ENCODE measurements at regions not wholly inside any gene's neighbourhood (a gene's known extent, or its start where the extent isn't known, plus 50 kb on each side); places are given as distances from the start of the nearest gene placed in this dataset.

GRCh38 chr12:75974323-75975187 lies 57.0 kb downstream of the PHLDA1 start:
- DNase-seq = no peak

GRCh38 chr12:75971253-75971652 lies 60.3 kb downstream of the PHLDA1 start:
- no peak for DNase-seq

- DNase-seq = no peak
Observed at GRCh38 chr12:75970310-75970709, 61.3 kb downstream of the PHLDA1 start.

- no peak for DNase-seq
Observed at GRCh38 chr12:75969768-75970167, 61.8 kb downstream of the PHLDA1 start.

GRCh38 chr12:75965661-75966060 lies 65.9 kb downstream of the PHLDA1 start:
- DNase-seq = no peak

- DNase-seq = no peak
Observed at GRCh38 chr12:75964150-75964549, 67.4 kb downstream of the PHLDA1 start.

- DNase-seq = no peak
Observed at GRCh38 chr12:75961878-75962277, 69.7 kb downstream of the PHLDA1 start.

GRCh38 chr12:75960954-75961661 lies 70.5 kb downstream of the PHLDA1 start:
- DNase-seq = no peak

- no peak for DNase-seq
Observed at GRCh38 chr12:75960086-75960910, 71.3 kb downstream of the PHLDA1 start.

- no peak for DNase-seq
Observed at GRCh38 chr12:75959506-75959905, 72.1 kb downstream of the PHLDA1 start.

- no peak for DNase-seq
Observed at GRCh38 chr12:75959060-75959459, 72.5 kb downstream of the PHLDA1 start.

GRCh38 chr12:75955251-75955650 lies 76.3 kb downstream of the PHLDA1 start:
- no peak for DNase-seq

- no peak for DNase-seq
Observed at GRCh38 chr12:75954749-75955148, 76.8 kb downstream of the PHLDA1 start.

- DNase-seq = no peak
Observed at GRCh38 chr12:75954041-75954440, 77.5 kb downstream of the PHLDA1 start.

- no peak for DNase-seq
Observed at GRCh38 chr12:75953312-75953906, 78.2 kb downstream of the PHLDA1 start.

- DNase-seq = no peak
Observed at GRCh38 chr12:75951399-75952278, 79.9 kb downstream of the PHLDA1 start.

- no peak for DNase-seq
Observed at GRCh38 chr12:75947156-75947723, 84.3 kb downstream of the PHLDA1 start.

- DNase-seq = no peak
Observed at GRCh38 chr12:75945581-75945980, 86.0 kb downstream of the PHLDA1 start.

GRCh38 chr12:75944905-75945432 lies 86.6 kb downstream of the PHLDA1 start:
- no peak for DNase-seq

GRCh38 chr12:75944097-75944904 lies 87.3 kb downstream of the PHLDA1 start:
- DNase-seq = no peak

Measured in NCI-H524 (cell line).